ENCODE measurements at regions not wholly inside any gene's neighbourhood (a gene's known extent, or its start where the extent isn't known, plus 50 kb on each side); places are given as distances from the start of the nearest gene placed in this dataset.

DNA sequence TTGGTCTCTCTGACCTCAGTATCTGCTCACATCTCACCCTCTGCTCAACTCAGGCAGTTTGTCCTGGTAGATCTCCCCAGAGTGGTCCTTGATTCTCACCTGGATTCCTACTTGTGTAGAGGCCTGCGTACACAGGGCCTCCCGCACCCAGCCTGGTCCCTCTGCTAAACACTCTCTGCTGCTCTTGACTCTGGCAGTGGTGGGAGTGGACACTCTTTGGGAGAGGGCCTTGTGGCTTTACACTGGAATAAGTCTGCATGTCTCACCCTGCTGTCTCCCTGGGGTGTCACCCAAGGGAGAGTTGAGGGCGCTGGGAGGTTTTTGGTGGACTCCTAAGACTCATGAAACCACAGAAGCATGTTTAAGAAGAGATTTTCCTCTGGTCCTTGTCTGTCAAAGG is 57.3 kb upstream of the ECI2 start:
- no peak for ATAC-seq (ENCODE audit: low read depth in 2 of 2)
- Mint-ChIP-seq H3K36me3 (no peaks in the 10 kb centered on the region), H3K9me3 (peaks cover 0 to 2% (median 0%) of the 10 kb centered on the region in 7 donors)

GRCh38 chr6:4192173-4192572 is 56.8 kb upstream of the ECI2 start:
- ATAC-seq (ENCODE audit: low read depth in 2 of 2) (no peak), DNase-seq (no peak)
- no peak overlapping the region for H3K4me3 ChIP-seq (ENCODE audit: low read depth, low read length)
- Mint-ChIP-seq H3K27ac (no peak overlapping the region), H3K4me1 (peaks cover 0 to 3% (median 0%) of the 10 kb centered on the region in 4 donors), H3K9me3 (peaks cover 0 to 2% (median 0%) of the 10 kb centered on the region in 7 donors), H3K36me3 (no peaks in the 10 kb centered on the region), H3K4me3 (no peak overlapping the region), H3K27me3 (no peaks in the 10 kb centered on the region)
- no peaks in the 10 kb centered on the region for H3K9me3 ChIP-seq (ENCODE audit: control insufficient read depth in 2 of 2, low read length in 2 of 2)
- H3K27ac ChIP-seq (ENCODE audit: insufficient read depth, low read length, poor library complexity, severe bottlenecking) = no peak overlapping the region
- H3K36me3 ChIP-seq (ENCODE audit: control insufficient read depth, insufficient read depth, low read length) = no peaks in the 10 kb centered on the region
- H3K27me3 ChIP-seq (ENCODE audit: control insufficient read depth, insufficient read depth, low read length) = no peaks in the 10 kb centered on the region
- no peaks in the 10 kb centered on the region for H3K4me1 ChIP-seq (ENCODE audit: control insufficient read depth, insufficient read depth, low read length, poor library complexity, severe bottlenecking)

More for the DNA sequence above, 57.3 kb upstream of the ECI2 start:
- H3K4me1 ChIP-seq (ENCODE audit: control insufficient read depth, insufficient read depth, low read length, poor library complexity, severe bottlenecking) = no peaks in the 10 kb centered on the region
- no peak for DNase-seq
- no peaks in the 10 kb centered on the region for H3K27me3 ChIP-seq (ENCODE audit: control insufficient read depth, insufficient read depth, low read length)
- H3K36me3 ChIP-seq (ENCODE audit: control insufficient read depth, insufficient read depth, low read length) = no peaks in the 10 kb centered on the region
- Mint-ChIP-seq H3K4me3 (no peak overlapping the region), H3K27ac (no peak overlapping the region), H3K4me1 (peaks cover 0 to under 1% (median 0%) of the 10 kb centered on the region in 4 donors), H3K27me3 (no peaks in the 10 kb centered on the region)
- H3K9me3 ChIP-seq (ENCODE audit: control insufficient read depth in 2 of 2, low read length in 2 of 2) = no peaks in the 10 kb centered on the region
- no peak overlapping the region for H3K4me3 ChIP-seq (ENCODE audit: low read depth, low read length)
- no peak overlapping the region for H3K27ac ChIP-seq (ENCODE audit: insufficient read depth, low read length, poor library complexity, severe bottlenecking)

DNA sequence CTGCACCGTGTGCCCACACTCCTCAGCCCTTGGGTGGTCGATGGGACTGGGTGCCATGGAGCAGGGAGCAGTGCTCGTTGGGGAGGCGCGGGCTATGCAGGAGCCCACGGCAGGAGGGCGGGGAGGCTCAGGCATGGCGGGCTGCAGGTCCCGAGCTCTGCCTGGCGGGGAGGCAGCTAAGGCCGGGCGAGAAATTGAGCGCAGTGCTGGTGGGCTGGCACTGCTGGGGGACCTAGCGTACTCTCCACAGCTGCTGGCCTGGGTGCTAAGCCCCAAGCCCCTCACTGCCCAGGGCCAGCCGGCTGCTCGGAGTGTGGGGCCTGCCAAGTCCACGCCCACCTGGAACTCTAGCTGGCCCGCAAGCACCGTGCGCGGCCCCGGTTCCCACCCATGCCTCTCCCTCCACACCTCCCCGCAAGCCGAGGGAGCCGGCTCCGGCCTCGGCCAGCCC is 55.9 kb upstream of the ECI2 start:
- Mint-ChIP-seq H3K4me1 (peaks cover 0 to 3% (median 0%) of the 10 kb centered on the region in 4 donors), H3K4me3 (no peak overlapping the region), H3K27ac (no peak overlapping the region)

GRCh38 chr6:4189249-4189648 is 53.9 kb upstream of the ECI2 start:
- H3K36me3 Mint-ChIP-seq = no peaks in the 10 kb centered on the region
- no peak overlapping the region for H3K4me3 Mint-ChIP-seq
- H3K27ac Mint-ChIP-seq = no peak overlapping the region
- Histone ChIP-seq H3K9me3 (ENCODE audit: control insufficient read depth in 2 of 2, low read length in 2 of 2) (no peaks in the 10 kb centered on the region), H3K4me1 (ENCODE audit: control insufficient read depth, insufficient read depth, low read length, poor library complexity, severe bottlenecking) (no peaks in the 10 kb centered on the region), H3K27ac (ENCODE audit: insufficient read depth, low read length, poor library complexity, severe bottlenecking) (no peak overlapping the region), H3K36me3 (ENCODE audit: control insufficient read depth, insufficient read depth, low read length) (no peaks in the 10 kb centered on the region), H3K4me3 (ENCODE audit: low read depth, low read length) (no peak overlapping the region), H3K27me3 (ENCODE audit: control insufficient read depth, insufficient read depth, low read length) (no peaks in the 10 kb centered on the region)
- H3K27me3 Mint-ChIP-seq = peaks cover 6% of the 10 kb centered on the region
- peaks cover 0 to 2% (median 0%) of the 10 kb centered on the region in 7 donors for H3K9me3 Mint-ChIP-seq
- peaks cover 0 to 6% (median 1%) of the 10 kb centered on the region in 4 donors for H3K4me1 Mint-ChIP-seq
- DNase-seq = no peak
- no peak for ATAC-seq (ENCODE audit: low read depth in 2 of 2)

More for the DNA sequence above, 55.9 kb upstream of the ECI2 start:
- Histone ChIP-seq H3K27me3 (ENCODE audit: control insufficient read depth, insufficient read depth, low read length) (no peaks in the 10 kb centered on the region), H3K9me3 (ENCODE audit: control insufficient read depth in 2 of 2, low read length in 2 of 2) (no peaks in the 10 kb centered on the region), H3K4me3 (ENCODE audit: low read depth, low read length) (no peak overlapping the region), H3K27ac (ENCODE audit: insufficient read depth, low read length, poor library complexity, severe bottlenecking) (no peak overlapping the region), H3K4me1 (ENCODE audit: control insufficient read depth, insufficient read depth, low read length, poor library complexity, severe bottlenecking) (no peaks in the 10 kb centered on the region), H3K36me3 (ENCODE audit: control insufficient read depth, insufficient read depth, low read length) (no peaks in the 10 kb centered on the region)
- Mint-ChIP-seq H3K27me3 (no peaks in the 10 kb centered on the region), H3K36me3 (no peaks in the 10 kb centered on the region), H3K9me3 (peaks cover 0 to 2% (median 0%) of the 10 kb centered on the region in 7 donors)
- ATAC-seq (ENCODE audit: low read depth in 2 of 2) = no peak
- DNase-seq = no peak

DNA sequence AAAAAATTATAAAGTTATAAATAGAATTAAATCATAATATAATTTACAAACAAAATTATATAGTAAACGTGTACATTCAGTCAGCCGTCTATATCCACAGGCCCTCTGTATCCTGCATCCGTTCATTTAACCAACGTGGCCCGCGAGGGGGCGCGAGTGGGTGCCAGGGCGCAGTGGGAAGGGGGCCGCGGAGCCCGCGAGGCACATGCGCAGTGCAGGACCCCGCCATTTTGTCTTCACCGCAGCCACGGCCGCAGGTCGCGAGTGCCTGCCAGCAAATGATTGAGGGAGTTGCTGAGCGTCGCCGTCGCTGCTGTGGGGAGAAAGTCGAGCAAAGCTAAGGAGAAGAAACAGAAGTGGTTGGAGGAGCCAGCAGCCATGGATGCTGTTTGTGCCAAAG is 53.4 kb upstream of the ECI2 start:
- Mint-ChIP-seq H3K27ac (no peak overlapping the region), H3K4me3 (no peak overlapping the region), H3K36me3 (no peaks in the 10 kb centered on the region), H3K4me1 (peaks cover 0 to 6% (median 1%) of the 10 kb centered on the region in 4 donors), H3K27me3 (peaks cover 7% of the 10 kb centered on the region), H3K9me3 (peaks cover 0 to 2% (median 0%) of the 10 kb centered on the region in 7 donors)
- Histone ChIP-seq H3K4me3 (ENCODE audit: low read depth, low read length) (no peak overlapping the region), H3K9me3 (ENCODE audit: control insufficient read depth in 2 of 2, low read length in 2 of 2) (no peaks in the 10 kb centered on the region), H3K36me3 (ENCODE audit: control insufficient read depth, insufficient read depth, low read length) (no peaks in the 10 kb centered on the region), H3K4me1 (ENCODE audit: control insufficient read depth, insufficient read depth, low read length, poor library complexity, severe bottlenecking) (no peaks in the 10 kb centered on the region), H3K27me3 (ENCODE audit: control insufficient read depth, insufficient read depth, low read length) (no peaks in the 10 kb centered on the region), H3K27ac (ENCODE audit: insufficient read depth, low read length, poor library complexity, severe bottlenecking) (no peak overlapping the region)
- DNase-seq (no peak), ATAC-seq (ENCODE audit: low read depth in 2 of 2) (no peak)

DNA sequence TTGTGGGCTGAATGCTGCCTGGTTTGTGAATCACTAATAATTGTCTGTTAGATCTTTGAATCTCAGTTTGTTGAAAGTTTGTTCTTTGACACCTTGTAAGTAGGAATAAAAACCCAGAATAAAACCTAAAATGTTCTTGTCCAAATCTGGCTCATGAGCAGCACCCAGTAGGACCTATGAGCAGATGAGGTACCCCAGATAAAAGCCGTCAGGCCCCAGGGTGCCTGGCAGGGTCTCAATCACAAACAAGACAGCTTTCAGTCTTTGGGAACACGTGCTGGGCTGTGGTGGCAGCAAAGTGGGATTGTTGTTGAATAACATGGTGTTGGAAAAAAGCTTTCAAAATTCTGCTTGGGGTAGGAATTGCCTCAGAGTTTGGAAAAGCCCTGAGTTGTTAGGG is 52.1 kb upstream of the ECI2 start:
- no peak overlapping the region for H3K27ac Mint-ChIP-seq
- H3K4me1 Mint-ChIP-seq = peaks cover 0 to 6% (median 1%) of the 10 kb centered on the region in 4 donors
- ATAC-seq (ENCODE audit: low read depth in 2 of 2) (no peak), DNase-seq (no peak)
- Histone ChIP-seq H3K27ac (ENCODE audit: insufficient read depth, low read length, poor library complexity, severe bottlenecking) (no peak overlapping the region), H3K27me3 (ENCODE audit: control insufficient read depth, insufficient read depth, low read length) (no peaks in the 10 kb centered on the region), H3K9me3 (ENCODE audit: control insufficient read depth in 2 of 2, low read length in 2 of 2) (no peaks in the 10 kb centered on the region), H3K36me3 (ENCODE audit: control insufficient read depth, insufficient read depth, low read length) (no peaks in the 10 kb centered on the region), H3K4me3 (ENCODE audit: low read depth, low read length) (no peak overlapping the region), H3K4me1 (ENCODE audit: control insufficient read depth, insufficient read depth, low read length, poor library complexity, severe bottlenecking) (no peaks in the 10 kb centered on the region)
- no peak overlapping the region for H3K4me3 Mint-ChIP-seq
- H3K27me3 Mint-ChIP-seq = peaks cover 11% of the 10 kb centered on the region
- peaks cover 0 to 2% (median 0%) of the 10 kb centered on the region in 7 donors for H3K9me3 Mint-ChIP-seq
- no peaks in the 10 kb centered on the region for H3K36me3 Mint-ChIP-seq

- H3K36me3 ChIP-seq (ENCODE audit: control insufficient read depth, insufficient read depth, low read length) = no peaks in the 10 kb centered on the region
- H3K27me3 ChIP-seq (ENCODE audit: control insufficient read depth, insufficient read depth, low read length) = no peaks in the 10 kb centered on the region
- H3K4me1 Mint-ChIP-seq = peaks cover 0 to 6% (median 1%) of the 10 kb centered on the region in 4 donors
- H3K9me3 ChIP-seq (ENCODE audit: control insufficient read depth in 2 of 2, low read length in 2 of 2) = no peaks in the 10 kb centered on the region
- H3K36me3 Mint-ChIP-seq = no peaks in the 10 kb centered on the region
- H3K4me3 Mint-ChIP-seq = no peak overlapping the region
- peaks cover 14% of the 10 kb centered on the region for H3K27me3 Mint-ChIP-seq
- no peak for DNase-seq
- ATAC-seq (ENCODE audit: low read depth in 2 of 2) = no peak
- H3K27ac Mint-ChIP-seq = no peak overlapping the region
- H3K4me1 ChIP-seq (ENCODE audit: control insufficient read depth, insufficient read depth, low read length, poor library complexity, severe bottlenecking) = no peaks in the 10 kb centered on the region
- no peak overlapping the region for H3K4me3 ChIP-seq (ENCODE audit: low read depth, low read length)
- H3K9me3 Mint-ChIP-seq = peaks cover 0 to 2% (median 0%) of the 10 kb centered on the region in 7 donors
- H3K27ac ChIP-seq (ENCODE audit: insufficient read depth, low read length, poor library complexity, severe bottlenecking) = no peak overlapping the region
Measured at GRCh38 chr6:4186385-4186784, 51.0 kb upstream of the ECI2 start.

DNA sequence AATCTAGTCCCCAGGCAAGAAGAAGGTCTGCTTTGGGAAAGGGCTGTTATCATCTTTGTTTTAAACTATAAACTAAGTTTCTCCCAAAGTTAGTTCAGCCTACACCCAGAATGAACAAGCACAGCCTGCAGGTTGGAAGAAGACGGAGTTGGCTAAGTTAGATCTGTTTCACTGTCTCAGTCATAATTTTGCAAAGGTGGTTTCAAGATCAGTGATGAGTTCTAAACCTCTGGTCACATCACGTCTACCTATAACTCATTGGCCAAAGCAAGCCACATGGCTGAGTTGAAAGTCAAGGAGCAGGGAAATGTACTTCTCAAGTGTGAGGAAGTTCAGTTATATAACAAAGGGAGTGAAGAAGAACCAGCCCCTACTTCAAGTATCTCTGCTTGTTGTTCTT is 50.5 kb upstream of the ECI2 start:
- no peaks in the 10 kb centered on the region for H3K36me3 Mint-ChIP-seq
- DNase-seq = no peak
- no peak for ATAC-seq (ENCODE audit: low read depth in 2 of 2)

More for the DNA sequence above, 50.5 kb upstream of the ECI2 start:
- Mint-ChIP-seq H3K27ac (no peak overlapping the region), H3K27me3 (peaks cover 15% of the 10 kb centered on the region), H3K4me1 (peaks cover 0 to 6% (median 1%) of the 10 kb centered on the region in 4 donors), H3K9me3 (peaks cover 0 to 2% (median 0%) of the 10 kb centered on the region in 7 donors), H3K4me3 (no peak overlapping the region)
- no peak overlapping the region for H3K27ac ChIP-seq (ENCODE audit: insufficient read depth, low read length, poor library complexity, severe bottlenecking)
- no peak overlapping the region for H3K4me3 ChIP-seq (ENCODE audit: low read depth, low read length)
- H3K4me1 ChIP-seq (ENCODE audit: control insufficient read depth, insufficient read depth, low read length, poor library complexity, severe bottlenecking) = no peaks in the 10 kb centered on the region
- no peaks in the 10 kb centered on the region for H3K36me3 ChIP-seq (ENCODE audit: control insufficient read depth, insufficient read depth, low read length)
- H3K9me3 ChIP-seq (ENCODE audit: control insufficient read depth in 2 of 2, low read length in 2 of 2) = no peaks in the 10 kb centered on the region
- no peaks in the 10 kb centered on the region for H3K27me3 ChIP-seq (ENCODE audit: control insufficient read depth, insufficient read depth, low read length)
